ENCODE measurements at regions not wholly inside any gene's neighbourhood (a gene's known extent, or its start where the extent isn't known, plus 50 kb on each side); places are given as distances from the start of the nearest gene placed in this dataset.

DNA sequence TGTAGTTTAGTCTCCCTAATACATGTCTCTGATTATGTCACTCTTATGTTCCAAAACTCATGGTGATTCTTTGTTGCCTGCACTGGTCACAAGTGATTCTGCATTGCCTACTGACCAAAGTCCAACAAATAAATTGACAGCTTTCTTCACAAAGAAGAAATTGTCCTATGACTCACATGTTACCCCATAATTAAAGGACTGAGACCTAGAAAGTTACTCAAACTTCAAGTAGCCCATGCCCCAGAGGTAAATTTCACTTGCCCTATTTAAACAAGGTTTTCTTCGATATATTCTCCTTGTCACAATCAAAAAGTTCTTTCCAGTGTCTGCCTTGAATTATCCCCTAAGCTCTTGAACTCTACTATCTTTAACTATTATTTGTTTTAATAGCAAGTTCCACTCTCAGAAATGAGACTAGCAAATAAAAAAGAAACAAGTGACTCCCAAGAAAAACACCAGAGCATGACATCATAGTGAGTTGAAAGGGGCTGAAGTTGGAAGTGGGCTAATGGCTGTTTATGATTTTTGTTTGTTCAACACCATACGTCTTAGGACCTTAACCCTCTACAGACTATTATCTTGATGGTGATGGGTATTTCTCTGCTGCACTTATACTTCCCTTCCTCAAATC lies 94.5 kb upstream of the BLID start:
- TF ChIP-seq CTCF (IDR thresholded peaks at IDR 0.05) (no peak), POLR2A (IDR thresholded peaks at IDR 0.05) (no peak)
